ENCODE measurements at regions not wholly inside any gene's neighbourhood (a gene's known extent, or its start where the extent isn't known, plus 50 kb on each side); places are given as distances from the start of the nearest gene placed in this dataset.
"Not testable (repeated sequence)": the region's sequence is repeated elsewhere in the genome, so short reads cannot be mapped to it uniquely, and the experiment has no call there.

DNA sequence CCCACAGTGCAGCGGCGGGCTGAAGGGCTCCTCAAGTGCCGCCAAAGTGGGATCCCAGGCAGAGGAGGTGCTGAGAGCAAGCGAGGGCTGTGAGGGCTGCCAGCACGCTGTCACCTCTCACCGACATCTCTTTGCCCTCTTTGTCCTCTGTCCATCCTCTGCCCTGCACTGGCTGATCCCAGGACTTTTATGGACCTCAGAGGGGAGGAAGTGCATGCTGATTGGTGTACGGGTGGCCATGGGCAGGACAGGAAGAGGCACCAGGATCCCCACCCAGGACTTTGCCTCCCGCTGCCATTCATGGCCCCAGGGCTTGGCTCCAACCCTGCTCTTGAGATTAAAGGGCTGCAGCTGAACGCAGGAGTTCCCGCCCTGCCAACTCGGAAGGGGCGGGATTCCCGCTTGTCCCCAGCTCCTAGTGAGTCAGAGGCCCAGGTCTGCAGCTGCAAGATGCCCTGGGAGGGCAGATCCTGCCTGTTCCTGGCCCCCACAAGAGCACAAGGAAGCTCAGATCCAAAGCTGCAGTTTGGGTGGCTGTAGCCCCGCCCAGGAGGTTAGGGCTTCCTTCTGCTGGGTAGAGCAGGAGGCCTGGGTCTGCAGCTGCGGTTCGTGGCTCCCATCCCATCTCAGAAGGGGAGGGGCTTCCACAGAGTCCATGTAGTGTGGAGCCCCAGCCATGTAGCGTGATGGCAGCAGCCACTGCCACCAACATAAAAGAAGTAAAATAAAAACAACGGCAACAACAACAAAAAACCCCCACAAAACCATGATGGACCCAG is 1716.7 kb downstream of the SLITRK1 start:
- H3K9ac ChIP-seq (ENCODE audit: control insufficient read depth, insufficient read depth, low read length) = no peak overlapping the region
- DNase-seq (ENCODE audit: low read depth, low spot score) (no peak), ATAC-seq (no peak), FAIRE-seq (no peak)
- no peaks in the 10 kb centered on the region for H3K9me3 ChIP-seq (replicated peaks; ENCODE audit: control insufficient read depth, insufficient read depth, low read length)
- no peaks in the 10 kb centered on the region for H3K27me3 ChIP-seq (replicated peaks in 1 of 2; ENCODE audit: control insufficient read depth in 2 of 2, insufficient read depth in 2 of 2, low read length in 1 of 2)
- no peaks in the 10 kb centered on the region for H3K36me3 ChIP-seq (ENCODE audit: control insufficient read depth in 2 of 2, insufficient read depth in 2 of 2, low read length in 1 of 2)
- H3K4me3 ChIP-seq = no peak overlapping the region
- ChIA-PET POLR2A (no interaction called here), SMC1A (ENCODE audit: uncharacterized antibody, unreplicated experiment) (interaction anchor here (1.2 kb wide), 1 partner anchor 130 kb away, joined by 3 read pairs; no protein-coding TSS in a partner anchor), CTCF (no interaction called here), RAD21 (ENCODE audit: unreplicated experiment) (no interaction called here)
- H3K27ac ChIP-seq (ENCODE audit: control insufficient read depth, insufficient read depth) = no peak overlapping the region
- no peaks in the 10 kb centered on the region for H3K4me1 ChIP-seq (ENCODE audit: control insufficient read depth, insufficient read depth, low read length)
- no TSS peak for BruUV-seq (replicated peaks)
- 39% methylated on average over 18 of the region's 18 CpGs for WGBS (ENCODE audit: insufficient coverage, insufficient replicate concordance, low lambda C conversion rate, missing lambda C conversion rate)
- in situ Hi-C loops (cut with MboI) = no loop called here
- no peak overlapping the region for H2AFZ ChIP-seq (ENCODE audit: control insufficient read depth, low read depth, low read length)
- H4K20me1 ChIP-seq (ENCODE audit: control insufficient read depth, insufficient read depth) = no peaks in the 10 kb centered on the region
- intact Hi-C loops (cut with micrococcal nuclease; ENCODE audit: unreplicated experiment) = no loop called here
- TF ChIP-seq EP300 (IDR thresholded peaks at IDR 0.05; ENCODE audit: borderline replicate concordance in 1 of 2, control insufficient read depth in 1 of 2, low read depth in 2 of 2, low read length in 2 of 2) = no peak
- no peak for TF ChIP-seq HCFC1 (IDR thresholded peaks at IDR 0.05; ENCODE audit: low read length)
- TF ChIP-seq ZNF622 (IDR thresholded peaks at IDR 0.05) = no peak
- no peak for TF ChIP-seq SMAD5 (IDR thresholded peaks at IDR 0.05; ENCODE audit: low read depth)
- TF ChIP-seq SREBF1 (IDR thresholded peaks at IDR 0.05; ENCODE audit: low read length) = no peak
- TF ChIP-seq, protein P1, sequence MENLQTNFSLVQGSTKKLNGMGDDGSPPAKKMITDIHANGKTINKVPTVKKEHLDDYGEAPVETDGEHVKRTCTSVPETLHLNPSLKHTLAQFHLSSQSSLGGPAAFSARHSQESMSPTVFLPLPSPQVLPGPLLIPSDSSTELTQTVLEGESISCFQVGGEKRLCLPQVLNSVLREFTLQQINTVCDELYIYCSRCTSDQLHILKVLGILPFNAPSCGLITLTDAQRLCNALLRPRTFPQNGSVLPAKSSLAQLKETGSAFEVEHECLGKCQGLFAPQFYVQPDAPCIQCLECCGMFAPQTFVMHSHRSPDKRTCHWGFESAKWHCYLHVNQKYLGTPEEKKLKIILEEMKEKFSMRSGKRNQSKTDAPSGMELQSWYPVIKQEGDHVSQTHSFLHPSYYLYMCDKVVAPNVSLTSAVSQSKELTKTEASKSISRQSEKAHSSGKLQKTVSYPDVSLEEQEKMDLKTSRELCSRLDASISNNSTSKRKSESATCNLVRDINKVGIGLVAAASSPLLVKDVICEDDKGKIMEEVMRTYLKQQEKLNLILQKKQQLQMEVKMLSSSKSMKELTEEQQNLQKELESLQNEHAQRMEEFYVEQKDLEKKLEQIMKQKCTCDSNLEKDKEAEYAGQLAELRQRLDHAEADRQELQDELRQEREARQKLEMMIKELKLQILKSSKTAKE (IDR thresholded peaks at IDR 0.05; ENCODE audit: low read depth, poor library complexity, severe bottlenecking) = no peak
- TF ChIP-seq CHD4 (IDR thresholded peaks at IDR 0.05) = no peak
- TF ChIP-seq ZNF384 (IDR thresholded peaks at IDR 0.05; ENCODE audit: borderline replicate concordance, low read depth, low read length) = no peak
- no peak overlapping the region for H3K4me2 ChIP-seq (ENCODE audit: control insufficient read depth, insufficient read depth)
- H3K79me2 ChIP-seq (ENCODE audit: control insufficient read depth, insufficient read depth, low read length) = no peaks in the 10 kb centered on the region

DNA sequence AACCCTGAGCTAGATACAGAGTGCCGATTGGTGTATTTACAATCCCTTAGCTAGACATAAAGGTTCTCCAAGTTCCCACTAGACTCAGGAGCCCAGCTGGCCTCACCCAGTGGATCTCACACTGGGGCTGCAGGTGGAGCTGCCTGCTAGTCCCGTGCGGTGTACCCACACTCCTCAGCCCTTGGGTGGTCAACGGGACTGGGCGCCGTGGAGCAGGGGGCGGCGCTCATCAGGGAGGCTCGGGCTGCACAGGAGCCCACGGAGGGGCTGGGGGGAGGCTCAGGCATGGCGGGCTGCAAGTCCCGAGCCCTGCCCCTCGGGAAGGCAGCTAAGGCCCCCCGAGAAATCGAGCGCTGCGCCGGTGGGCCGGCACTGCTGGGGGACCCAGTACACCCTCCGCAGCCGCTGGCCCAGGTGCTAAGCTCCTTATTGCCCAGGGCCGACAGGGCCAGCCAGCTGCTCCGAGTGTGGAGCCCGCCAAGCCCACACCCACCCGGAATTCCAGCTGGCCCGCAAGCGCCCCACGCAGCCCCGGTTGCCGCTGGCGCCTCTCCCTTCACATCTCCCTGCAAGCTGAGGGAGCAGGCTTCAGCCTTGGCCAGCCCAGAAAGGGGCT is 1717.4 kb downstream of the SLITRK1 start:
- ChIA-PET SMC1A (ENCODE audit: uncharacterized antibody, unreplicated experiment) (interaction anchor here (1.2 kb wide), 1 partner anchor 129 kb away, joined by 3 read pairs; no protein-coding TSS in a partner anchor), CTCF (interaction anchor here (0.6 kb wide), 1 partner anchor 604 kb away, joined by 3 read pairs; no protein-coding TSS in a partner anchor)
- H3K9me3 ChIP-seq (replicated peaks; ENCODE audit: control insufficient read depth, insufficient read depth, low read length); H3K9ac ChIP-seq (ENCODE audit: control insufficient read depth, insufficient read depth, low read length); H3K79me2 ChIP-seq (ENCODE audit: control insufficient read depth, insufficient read depth, low read length); in situ Hi-C loops (cut with MboI); RAD21 ChIA-PET (ENCODE audit: unreplicated experiment); H3K4me1 ChIP-seq (ENCODE audit: control insufficient read depth, insufficient read depth, low read length); DNase-seq (ENCODE audit: low read depth, low spot score); POLR2A ChIA-PET; H3K4me3 ChIP-seq; H3K27ac ChIP-seq (ENCODE audit: control insufficient read depth, insufficient read depth); ATAC-seq; H4K20me1 ChIP-seq (ENCODE audit: control insufficient read depth, insufficient read depth); H3K36me3 ChIP-seq (ENCODE audit: control insufficient read depth in 2 of 2, insufficient read depth in 2 of 2, low read length in 1 of 2); BruUV-seq (replicated peaks); FAIRE-seq; H3K27me3 ChIP-seq (replicated peaks in 1 of 2; ENCODE audit: control insufficient read depth in 2 of 2, insufficient read depth in 2 of 2, low read length in 1 of 2); intact Hi-C loops (cut with micrococcal nuclease; ENCODE audit: unreplicated experiment); H3K4me2 ChIP-seq (ENCODE audit: control insufficient read depth, insufficient read depth); H2AFZ ChIP-seq (ENCODE audit: control insufficient read depth, low read depth, low read length): not testable (repeated sequence)
- WGBS (ENCODE audit: insufficient coverage, insufficient replicate concordance, low lambda C conversion rate, missing lambda C conversion rate) = 51% methylated on average over 20 of the region's 31 CpGs

Measured in GM12878 (cell line).